ENCODE measurements at regions not wholly inside any gene's neighbourhood (a gene's known extent, or its start where the extent isn't known, plus 50 kb on each side); places are given as distances from the start of the nearest gene placed in this dataset.
"Not testable (repeated sequence)": the region's sequence is repeated elsewhere in the genome, so short reads cannot be mapped to it uniquely, and the experiment has no call there.

GRCh38 chr6:120484146-120484545 lies 850.1 kb downstream of the TBC1D32 start:
- TF ChIP-seq CTCF (IDR thresholded peaks at IDR 0.05; ENCODE audit: low read depth, low read length, missing control alignments): no peak
- H3K4me3 ChIP-seq (ENCODE audit: low read depth, low read length): no peak overlapping the region
- DNase-seq (ENCODE audit: low read depth): no peak

- no peak overlapping the region for H3K4me3 ChIP-seq (ENCODE audit: low read depth, low read length)
- no peak for DNase-seq (ENCODE audit: low read depth)
- TF ChIP-seq CTCF (IDR thresholded peaks at IDR 0.05; ENCODE audit: low read depth, low read length, missing control alignments): no peak
Measured at GRCh38 chr6:120478650-120479049, 855.6 kb downstream of the TBC1D32 start.

GRCh38 chr6:120473804-120474203 lies 860.5 kb downstream of the TBC1D32 start:
- no peak for DNase-seq (ENCODE audit: low read depth)
- no peak overlapping the region for H3K4me3 ChIP-seq (ENCODE audit: low read depth, low read length)
- no peak for TF ChIP-seq CTCF (IDR thresholded peaks at IDR 0.05; ENCODE audit: low read depth, low read length, missing control alignments)

GRCh38 chr6:120468486-120468885 lies 865.8 kb downstream of the TBC1D32 start:
- H3K4me3 ChIP-seq (ENCODE audit: low read depth, low read length): no peak overlapping the region
- DNase-seq (ENCODE audit: low read depth): no peak
- TF ChIP-seq CTCF (IDR thresholded peaks at IDR 0.05; ENCODE audit: low read depth, low read length, missing control alignments): no peak

- DNase-seq (ENCODE audit: low read depth): no peak
- no peak for TF ChIP-seq CTCF (IDR thresholded peaks at IDR 0.05; ENCODE audit: low read depth, low read length, missing control alignments)
- no peak overlapping the region for H3K4me3 ChIP-seq (ENCODE audit: low read depth, low read length)
Measured at GRCh38 chr6:120451508-120451907, 882.8 kb downstream of the TBC1D32 start.

- no peak for DNase-seq (ENCODE audit: low read depth)
- H3K4me3 ChIP-seq (ENCODE audit: low read depth, low read length): no peak overlapping the region
- TF ChIP-seq CTCF (IDR thresholded peaks at IDR 0.05; ENCODE audit: low read depth, low read length, missing control alignments): no peak
Measured at GRCh38 chr6:120447605-120448004, 886.7 kb downstream of the TBC1D32 start.

GRCh38 chr6:120432840-120433239 lies 901.4 kb downstream of the TBC1D32 start:
- H3K4me3 ChIP-seq (ENCODE audit: low read depth, low read length); DNase-seq (ENCODE audit: low read depth): not testable (repeated sequence)

- TF ChIP-seq CTCF (IDR thresholded peaks at IDR 0.05; ENCODE audit: low read depth, low read length, missing control alignments): no peak
- no peak for DNase-seq (ENCODE audit: low read depth)
- H3K4me3 ChIP-seq (ENCODE audit: low read depth, low read length): no peak overlapping the region
Measured at GRCh38 chr6:120431841-120432240, 902.4 kb downstream of the TBC1D32 start.
